ENCODE measurements at regions not wholly inside any gene's neighbourhood (a gene's known extent, or its start where the extent isn't known, plus 50 kb on each side); places are given as distances from the start of the nearest gene placed in this dataset.

DNA sequence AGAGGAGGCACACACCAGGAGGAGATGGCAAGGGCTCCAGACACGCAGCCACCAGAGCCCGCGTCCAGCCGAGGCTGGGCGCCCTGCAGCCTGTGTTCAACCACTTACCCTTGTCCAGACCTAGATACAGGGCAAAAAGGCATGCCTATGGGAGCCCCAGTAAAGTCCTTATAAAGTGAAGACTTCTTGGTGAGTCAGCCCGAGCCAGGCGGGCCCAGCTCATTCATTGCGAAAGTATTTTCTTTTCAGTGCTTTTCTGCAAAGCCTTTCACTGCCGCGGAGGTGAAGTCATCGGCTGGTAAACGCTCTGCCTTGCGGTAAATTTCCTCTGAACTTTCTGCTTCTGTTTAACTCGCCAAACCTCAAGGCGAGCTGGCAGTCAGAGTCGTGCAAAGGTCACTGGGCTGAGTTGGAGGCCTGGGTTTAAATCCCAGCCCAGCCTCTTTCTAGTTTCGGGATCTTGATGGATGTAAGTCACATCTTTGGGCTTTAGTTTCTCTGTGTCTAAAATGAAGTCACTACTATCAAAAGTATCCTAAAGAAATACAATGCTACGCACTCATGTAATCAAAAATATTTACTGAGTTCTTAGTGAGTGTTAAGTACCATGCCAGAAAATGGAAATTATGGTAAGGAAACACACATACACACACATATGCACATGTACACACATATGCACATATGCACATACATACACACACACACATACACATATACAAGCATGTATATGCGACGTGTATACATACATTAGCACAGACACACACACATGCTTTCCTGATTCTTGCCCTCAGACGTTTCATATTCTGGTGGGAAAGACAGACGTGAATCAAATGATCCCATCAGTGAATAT lies 54.7 kb upstream of the IFFO2 start:
- TF ChIP-seq, protein P1, sequence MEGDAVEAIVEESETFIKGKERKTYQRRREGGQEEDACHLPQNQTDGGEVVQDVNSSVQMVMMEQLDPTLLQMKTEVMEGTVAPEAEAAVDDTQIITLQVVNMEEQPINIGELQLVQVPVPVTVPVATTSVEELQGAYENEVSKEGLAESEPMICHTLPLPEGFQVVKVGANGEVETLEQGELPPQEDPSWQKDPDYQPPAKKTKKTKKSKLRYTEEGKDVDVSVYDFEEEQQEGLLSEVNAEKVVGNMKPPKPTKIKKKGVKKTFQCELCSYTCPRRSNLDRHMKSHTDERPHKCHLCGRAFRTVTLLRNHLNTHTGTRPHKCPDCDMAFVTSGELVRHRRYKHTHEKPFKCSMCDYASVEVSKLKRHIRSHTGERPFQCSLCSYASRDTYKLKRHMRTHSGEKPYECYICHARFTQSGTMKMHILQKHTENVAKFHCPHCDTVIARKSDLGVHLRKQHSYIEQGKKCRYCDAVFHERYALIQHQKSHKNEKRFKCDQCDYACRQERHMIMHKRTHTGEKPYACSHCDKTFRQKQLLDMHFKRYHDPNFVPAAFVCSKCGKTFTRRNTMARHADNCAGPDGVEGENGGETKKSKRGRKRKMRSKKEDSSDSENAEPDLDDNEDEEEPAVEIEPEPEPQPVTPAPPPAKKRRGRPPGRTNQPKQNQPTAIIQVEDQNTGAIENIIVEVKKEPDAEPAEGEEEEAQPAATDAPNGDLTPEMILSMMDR (IDR thresholded peaks at IDR 0.05), result no peak
- TF ChIP-seq POLR2AphosphoS5 (IDR thresholded peaks at IDR 0.05) (peak; percentile 41 to 43), EP300 (IDR thresholded peaks at IDR 0.05) (peak in 1 of 4 donors; percentile 70), POLR2A (IDR thresholded peaks at IDR 0.05) (no peak)
